GM19351 (cell line): ENCODE measurements at regions not wholly inside any gene's neighbourhood (a gene's known extent, or its start where the extent isn't known, plus 50 kb on each side); places are given as distances from the start of the nearest gene placed in this dataset.
"Not testable (repeated sequence)": the region's sequence is repeated elsewhere in the genome, so short reads cannot be mapped to it uniquely, and the experiment has no call there.

Experiments used
- ATAC-seq: cut with Tn5 transposase; IDR thresholded peaks from one replicate; pipeline ENCODE4 v1.9.1; 2021; ENCODE audit warnings: mild to moderate bottlenecking, moderate library complexity; ENCODE audit not compliant: unreplicated experiment

DNA sequence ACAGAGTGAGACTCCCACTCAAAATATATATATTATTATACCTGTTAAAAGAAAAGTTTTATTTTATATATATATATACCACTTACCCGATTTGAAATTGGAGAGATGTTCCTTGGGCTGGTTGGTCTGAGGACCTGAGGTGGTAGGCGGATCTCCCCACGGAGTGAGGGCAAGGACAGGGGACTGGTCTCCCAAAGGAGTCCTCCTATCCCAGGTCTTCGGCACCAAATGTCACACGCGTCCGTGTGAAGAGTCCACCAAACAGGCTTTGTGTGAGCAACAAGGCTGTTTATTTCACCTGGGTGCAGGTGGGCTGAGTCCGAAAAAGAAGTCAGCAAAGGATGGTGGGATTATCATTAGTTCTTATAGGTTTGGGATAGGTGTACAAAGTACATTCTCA, 228.2 kb downstream of the COPRS start:
- not testable (repeated sequence) for ATAC-seq

DNA sequence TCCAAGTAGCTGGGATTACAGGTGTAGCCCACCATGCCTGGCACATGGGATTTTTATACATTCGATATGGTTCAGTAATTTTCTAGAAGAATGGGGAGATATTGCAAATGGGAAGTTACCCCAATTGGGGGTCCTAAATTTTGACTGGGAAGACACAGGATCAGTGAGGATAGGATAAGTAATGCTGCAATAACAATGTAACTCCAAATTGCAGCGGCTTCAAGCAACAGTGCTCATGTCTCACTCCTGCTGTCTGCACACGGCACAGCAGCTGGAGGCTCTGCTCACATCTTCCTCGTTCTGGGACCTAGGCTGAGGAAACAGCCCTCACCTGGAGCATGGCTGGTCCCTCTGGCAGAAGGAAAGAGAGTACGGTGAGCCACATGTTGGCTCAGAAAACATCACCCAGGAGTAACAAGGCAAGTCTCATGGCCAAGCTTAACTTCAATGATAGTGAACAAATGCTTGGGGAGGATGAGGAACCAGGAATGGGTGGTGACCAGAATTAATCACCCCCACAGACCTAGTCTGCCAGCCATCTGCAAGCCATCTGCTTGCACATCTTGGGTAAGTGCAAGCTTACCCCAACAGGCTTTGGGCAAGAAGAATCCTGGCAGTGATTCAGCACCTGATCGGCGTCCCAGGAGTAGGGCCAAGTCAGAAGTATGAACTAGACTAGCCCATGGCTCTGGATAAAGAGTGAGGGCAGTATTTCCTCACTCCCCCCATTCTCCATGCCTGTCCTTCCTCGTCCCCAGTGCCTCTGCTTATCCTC, 229.2 kb downstream of the COPRS start:
- no peak for ATAC-seq

DNA sequence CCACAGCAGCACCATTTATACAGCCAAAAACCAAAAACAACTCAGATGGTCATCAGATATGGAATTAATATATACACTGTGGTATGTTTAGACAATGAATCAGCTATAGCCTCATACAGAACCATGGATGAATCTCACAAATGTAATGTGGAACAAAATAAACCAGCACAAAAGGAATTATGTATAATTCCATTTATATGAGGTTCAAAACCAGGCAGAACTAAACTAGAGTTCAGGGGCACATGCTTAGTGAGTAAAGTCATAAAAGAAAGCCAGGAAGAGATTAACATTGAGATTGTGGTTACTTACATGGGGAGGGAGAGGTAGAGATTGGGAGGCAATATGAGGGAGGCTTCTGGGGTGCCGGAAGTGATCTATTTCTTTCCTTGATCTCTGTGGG, 231.1 kb downstream of the COPRS start:
- ATAC-seq: no peak

- no peak for ATAC-seq
Observed at GRCh38 chr17:31623990-31624389, 232.5 kb downstream of the RAB11FIP4 start.

DNA sequence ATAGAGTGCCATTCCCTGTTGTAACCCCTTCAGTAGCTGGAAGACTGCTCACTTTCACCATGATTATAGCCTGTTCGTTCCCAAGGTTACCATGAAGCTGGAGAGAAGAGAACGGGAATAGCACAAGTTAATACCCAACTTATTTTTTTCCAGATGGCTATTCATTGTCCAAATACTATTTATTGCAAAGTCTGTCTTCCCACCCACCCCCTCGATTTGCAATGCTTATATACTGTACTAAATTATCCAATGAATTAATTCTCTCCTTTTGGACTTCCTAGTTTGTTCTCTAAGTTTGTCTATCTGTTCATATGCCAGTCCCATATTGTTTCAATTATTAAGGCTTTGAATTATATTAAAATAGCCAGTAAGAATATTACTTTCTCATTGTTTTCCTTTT, 231.0 kb downstream of the RAB11FIP4 start:
- ATAC-seq: no peak

- no peak for ATAC-seq
Observed at GRCh38 chr17:31621566-31621965, 230.1 kb downstream of the RAB11FIP4 start.

GRCh38 chr17:31611053-31611452, 219.6 kb downstream of the RAB11FIP4 start:
- not testable (repeated sequence) for ATAC-seq

DNA sequence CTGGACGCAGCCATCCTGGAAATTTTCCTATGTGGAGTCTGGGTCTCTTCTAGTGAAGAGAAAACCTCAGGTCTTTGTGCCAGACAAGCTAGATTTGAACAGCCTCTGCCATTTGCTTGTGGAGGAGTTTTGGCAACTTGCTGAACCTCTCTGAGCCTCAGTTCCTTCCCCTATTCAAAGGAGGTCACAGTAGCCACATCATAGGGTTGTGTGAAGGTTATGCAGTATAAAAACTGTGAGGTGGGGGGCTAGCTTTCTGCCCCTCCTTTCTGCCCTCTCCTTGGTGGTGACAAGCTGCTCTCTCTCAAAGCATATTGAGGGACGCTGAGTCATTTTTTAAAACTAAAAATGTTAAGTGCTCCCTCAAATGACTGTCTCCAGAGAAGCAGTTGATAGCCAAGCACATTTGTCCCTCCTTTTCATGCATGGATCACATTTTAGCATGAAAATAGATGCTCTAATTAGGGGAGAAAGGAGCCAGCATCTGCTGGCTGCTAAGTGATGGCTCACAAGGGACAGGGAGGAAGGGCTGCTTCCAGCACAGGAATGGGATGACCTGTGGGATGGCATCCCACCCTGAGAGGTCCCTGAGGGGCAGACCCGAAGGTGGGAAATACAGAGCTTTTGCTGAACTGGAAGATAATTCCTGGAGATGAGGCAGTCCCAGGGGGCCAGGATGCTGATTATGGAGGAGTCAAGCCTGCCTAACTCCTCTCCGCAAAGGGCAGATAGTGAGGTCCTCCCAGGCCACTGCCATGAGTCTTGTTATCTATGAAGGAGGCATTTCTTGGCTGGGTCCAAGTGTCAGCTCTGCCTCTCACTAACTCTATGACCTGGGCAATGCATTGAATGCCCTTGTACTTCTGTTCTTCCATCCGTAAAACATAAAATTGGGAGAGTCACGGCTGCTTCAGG, 218.8 kb downstream of the RAB11FIP4 start:
- ATAC-seq: no peak

DNA sequence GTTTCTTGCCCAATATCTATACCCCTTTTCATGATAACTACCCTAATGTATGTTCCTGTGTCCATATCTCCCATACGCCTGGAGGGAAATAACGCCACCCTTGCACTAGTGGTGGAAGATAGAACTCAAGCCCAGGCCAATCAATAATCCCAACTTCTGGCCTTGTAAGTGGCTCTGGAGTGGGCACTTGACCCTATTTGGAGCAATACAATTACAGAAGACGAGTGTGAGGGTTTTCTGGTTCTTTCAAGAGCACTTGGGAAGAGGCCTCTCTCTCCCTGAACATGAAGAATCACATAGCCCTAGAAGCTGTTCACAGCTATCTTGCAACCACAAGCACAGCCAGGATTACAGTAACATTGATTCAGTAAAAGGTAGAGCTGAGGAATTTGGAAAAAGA, 217.9 kb downstream of the RAB11FIP4 start:
- ATAC-seq: no peak

DNA sequence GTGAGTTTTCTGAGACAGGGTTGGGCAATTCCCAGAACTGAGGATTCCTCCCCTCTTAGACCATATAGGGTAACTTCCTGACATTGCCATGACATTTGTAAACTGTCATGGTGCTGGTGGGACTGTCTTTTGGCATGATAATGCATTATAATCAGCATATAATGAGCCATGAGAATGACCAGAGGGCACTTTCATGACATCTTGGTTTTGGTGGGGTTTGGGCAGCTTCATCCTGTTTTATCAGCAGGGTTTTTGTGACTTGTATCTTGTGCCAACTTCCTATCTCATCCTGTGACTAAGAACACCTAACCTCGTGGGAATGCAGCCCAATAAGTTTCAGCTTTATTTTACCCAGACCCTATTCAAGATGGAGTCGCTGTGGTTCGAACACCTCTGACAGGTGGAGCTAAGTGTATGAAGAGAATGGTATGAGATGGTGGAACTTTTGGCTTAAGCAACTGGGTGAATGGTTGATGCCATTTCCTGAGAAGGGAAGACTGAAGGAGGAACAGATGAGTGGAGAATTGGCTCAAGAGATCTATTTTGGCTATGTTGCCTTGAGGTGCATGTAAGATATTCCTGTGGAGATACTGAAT, 217.3 kb downstream of the RAB11FIP4 start:
- no peak for ATAC-seq

DNA sequence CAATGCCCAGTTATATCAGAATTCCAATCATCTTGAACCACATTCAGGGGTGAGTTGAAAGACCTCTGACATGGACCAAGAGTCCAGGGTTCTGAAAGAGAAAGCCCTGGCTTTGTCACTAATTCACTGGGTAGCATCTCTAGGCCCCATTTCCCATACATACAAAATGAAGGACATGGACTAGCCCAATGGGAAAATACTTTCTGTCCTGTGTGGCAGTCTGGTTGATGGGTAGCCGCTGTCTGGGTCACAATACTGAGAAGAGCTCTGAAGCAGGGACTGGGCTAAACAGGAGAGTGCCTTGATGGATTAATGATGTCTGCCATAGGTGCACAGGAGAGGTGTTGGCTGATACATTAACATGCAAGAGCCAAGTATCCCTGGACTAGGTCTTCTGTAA, 214.3 kb downstream of the RAB11FIP4 start:
- no peak for ATAC-seq

DNA sequence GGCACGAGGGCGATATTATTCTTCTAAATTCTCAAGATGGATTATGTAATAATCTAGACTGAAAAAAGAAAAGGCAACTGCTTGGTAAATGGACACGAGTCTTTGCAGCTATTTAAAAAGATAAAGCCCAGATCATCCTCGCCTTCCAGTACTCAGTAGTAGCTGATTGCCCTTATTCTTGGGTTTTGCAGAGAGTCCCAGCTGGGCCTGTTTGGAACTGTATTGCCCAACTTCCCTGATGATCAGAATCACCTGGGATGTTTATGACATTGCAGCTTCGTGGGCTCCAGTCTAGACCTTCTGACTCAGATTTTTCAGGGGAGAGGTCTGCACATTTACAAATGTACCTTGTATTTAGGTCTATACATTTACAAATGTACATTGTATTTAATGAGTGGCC, 213.5 kb downstream of the RAB11FIP4 start:
- no peak for ATAC-seq

DNA sequence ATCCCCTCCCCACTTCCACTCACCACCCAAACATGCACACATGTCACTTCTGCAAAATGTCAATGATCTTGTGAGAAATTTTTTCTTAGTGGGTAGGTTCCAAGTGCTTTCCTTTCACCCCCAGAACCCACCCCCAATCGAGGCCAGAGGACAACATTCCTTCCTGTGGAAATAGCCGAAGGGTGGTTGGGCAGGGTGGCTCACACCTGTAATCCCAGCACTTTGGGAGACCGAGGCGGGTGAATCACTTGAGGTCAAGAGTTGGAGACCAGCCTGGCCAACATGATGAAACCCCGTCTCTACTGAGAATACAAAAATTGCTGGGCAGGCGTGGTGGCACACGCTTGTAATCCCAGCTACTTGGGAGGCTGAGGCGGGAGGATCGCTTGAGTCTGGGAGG, 208.7 kb downstream of the RAB11FIP4 start:
- ATAC-seq: not testable (repeated sequence)

- no peak for ATAC-seq
Observed at GRCh38 chr17:31598921-31599571, 207.6 kb downstream of the RAB11FIP4 start.

DNA sequence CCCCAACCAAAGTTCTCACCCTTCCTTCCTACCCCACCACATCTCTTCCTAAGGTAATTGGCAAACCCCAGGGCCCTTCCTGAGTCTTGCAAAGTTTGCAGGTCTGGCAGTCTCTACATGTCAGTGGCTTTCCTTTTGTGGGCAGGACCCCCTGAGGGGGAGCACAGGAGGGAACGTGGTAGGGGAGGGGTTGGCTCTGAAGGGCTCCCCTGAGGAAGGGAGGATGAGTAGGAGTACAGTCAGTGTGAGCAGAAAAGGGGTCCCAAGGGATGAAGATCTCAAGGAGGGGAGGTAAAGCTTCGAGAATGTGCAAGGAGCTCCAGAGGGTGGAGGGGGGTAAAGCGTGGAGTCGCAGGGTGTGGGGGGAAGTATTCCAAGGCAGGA, 206.9 kb downstream of the RAB11FIP4 start:
- no peak for ATAC-seq

- no peak for ATAC-seq
Observed at GRCh38 chr17:31597646-31598398, 206.3 kb downstream of the RAB11FIP4 start.

DNA sequence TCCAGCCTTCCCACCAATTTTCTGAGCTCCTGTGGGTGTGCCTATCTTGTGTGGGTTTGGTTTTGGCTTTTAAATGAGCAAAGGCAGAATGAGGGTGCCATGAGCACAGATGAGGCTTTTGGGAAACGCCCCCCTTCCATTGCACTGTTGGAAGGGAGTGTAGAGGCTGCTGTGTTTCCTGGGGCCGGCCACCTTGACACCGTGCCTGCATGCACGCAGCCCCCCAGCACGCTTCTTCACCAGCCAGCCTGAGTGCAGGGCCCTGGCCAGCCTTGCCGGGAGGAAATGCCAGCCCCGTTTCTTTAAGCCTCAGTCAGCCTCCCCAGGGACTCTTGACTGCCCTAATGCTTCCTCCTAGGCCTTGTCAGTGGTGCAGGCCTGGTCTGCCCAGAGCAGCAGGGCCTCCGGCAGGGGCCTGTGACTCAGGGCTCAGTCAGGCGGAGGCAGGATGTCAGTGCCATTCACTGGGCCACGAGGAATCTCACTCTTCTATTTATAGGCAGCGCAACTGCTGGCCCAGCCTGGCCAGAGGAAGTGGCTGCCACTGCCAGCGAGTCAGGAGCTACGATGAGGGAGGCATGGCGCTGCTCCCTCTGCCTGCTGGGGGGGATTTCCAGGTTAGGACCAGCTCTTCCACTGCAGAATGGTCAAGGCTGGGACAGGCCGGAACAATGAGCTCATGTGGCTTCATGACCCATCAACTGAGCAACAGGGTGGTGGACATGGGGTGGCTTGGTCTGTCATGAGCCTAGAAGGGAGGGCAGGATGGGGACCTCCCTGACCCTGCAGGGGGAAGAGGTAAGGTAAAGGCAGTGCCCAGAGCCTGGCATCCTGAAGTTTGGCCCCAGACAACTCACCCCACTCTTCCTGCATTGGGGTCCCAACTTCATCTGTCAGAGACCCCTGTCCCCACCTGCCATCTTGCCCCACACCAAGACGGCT, 205.2 kb downstream of the RAB11FIP4 start:
- peak; percentile 50 for ATAC-seq

GRCh38 chr17:31595666-31596381, 204.3 kb downstream of the RAB11FIP4 start:
- ATAC-seq: no peak

- no peak for ATAC-seq
Observed at GRCh38 chr17:31595076-31595475, 203.6 kb downstream of the RAB11FIP4 start.
